ENCODE measurements at regions not wholly inside any gene's neighbourhood (a gene's known extent, or its start where the extent isn't known, plus 50 kb on each side); places are given as distances from the start of the nearest gene placed in this dataset.

GRCh38 chr6:48188158-48188557 is 77.2 kb upstream of the PTCHD4 start:
- TF ChIP-seq CTCF (IDR thresholded peaks at IDR 0.05; ENCODE audit: low read length): no peak
- TF ChIP-seq EZH2 (IDR thresholded peaks at IDR 0.05; ENCODE audit: borderline replicate concordance, low read length): no peak

Data from OCI-LY1 (cell line).